Ovary (tissue), 7 donors: ENCODE measurements at regions not wholly inside any gene's neighbourhood (a gene's known extent, or its start where the extent isn't known, plus 50 kb on each side); places are given as distances from the start of the nearest gene placed in this dataset.

Experiments
- DNase-seq, 5 donors: peaks; one replicate each; pipeline ENCODE4 v3.0.0-alpha.2; 2019 to 2020
- H3K27ac ChIP-seq, 2 donors: fragments of 200-600 bp; one replicate each; pipeline versions ENCODE4 v1.5.1 to v1.8.0; 2019 to 2022
- H3K27me3 ChIP-seq: fragments of 200-600 bp; one replicate; pipeline ENCODE4 v1.8.0; 2022
- H3K36me3 ChIP-seq: fragments of 200-600 bp; sonication (generic); one replicate; pipeline ENCODE4 v1.5.1; 2019
- H3K4me1 ChIP-seq: one replicate; pipeline ENCODE4 v1.8.1; 2013; ENCODE audit warnings: mild to moderate bottlenecking, moderate library complexity; ENCODE audit not compliant: insufficient read depth
- H3K4me3 ChIP-seq: fragments of 200-600 bp; sonication (generic); one replicate; pipeline ENCODE4 v1.5.1; 2017
- H3K9me3 ChIP-seq, 2 donors: fragments of 200-600 bp in 1 of 2; sonication (generic) in 1 of 2; one replicate each; pipeline versions ENCODE4 v1.5.1 to v1.8.1; 2013 to 2019; ENCODE audit warnings: mild to moderate bottlenecking in 1 of 2, moderate library complexity in 1 of 2
- CTCF ChIP-seq, 3 donors: fragments of 450-650 bp in 2 of 3; fragments of 200-600 bp in 1 of 3; IDR thresholded peaks; one replicate each; pipeline versions ENCODE4 v1.5.1 to v1.8.0; 2016 to 2022; ENCODE audit warnings: antibody characterized with exemption in 3 of 3, mild to moderate bottlenecking in 1 of 3
- EP300 ChIP-seq: sonication (generic); formaldehyde crosslinking; IDR thresholded peaks from one replicate; pipeline ENCODE4 v1.6.1; 2017; ENCODE audit warnings: antibody characterized with exemption
- POLR2A ChIP-seq: fragments of 450-650 bp; IDR thresholded peaks from one replicate; pipeline ENCODE4 v1.6.1; 2017; ENCODE audit warnings: antibody characterized with exemption, mild to moderate bottlenecking, moderate library complexity
- WGBS, 3 donors: extraction: QIAGEN DNeasy Blood & Tissue Kit in 1 of 3; methylation state at CpG; one replicate each; pipeline versions ENCODE4 v1.1.5 to v1.1.7; 2013 to 2017; 5-methylcytosine and 5-hydroxymethylcytosine counted together
- intact Hi-C, 4 donors: fragments of 100-400 bp; cut with DNase I; formaldehyde crosslinking; loops; one replicate each; pipeline versions ENCODE4 v1.11.0 to v1.15.1; 2022 to 2023
- donor health status: DM: no; HTN: no; CAD: no; lungs with moderate emphysema.
- donor health status: DM: no; HTN: no; CAD: no.
- donor health status: Bipolar disorder and iron deficiency.
- donor health status: DM: no; HTN: no; CAD: no.
- donor health status: DM: yes; HTN: yes; CAD: no.

DNA sequence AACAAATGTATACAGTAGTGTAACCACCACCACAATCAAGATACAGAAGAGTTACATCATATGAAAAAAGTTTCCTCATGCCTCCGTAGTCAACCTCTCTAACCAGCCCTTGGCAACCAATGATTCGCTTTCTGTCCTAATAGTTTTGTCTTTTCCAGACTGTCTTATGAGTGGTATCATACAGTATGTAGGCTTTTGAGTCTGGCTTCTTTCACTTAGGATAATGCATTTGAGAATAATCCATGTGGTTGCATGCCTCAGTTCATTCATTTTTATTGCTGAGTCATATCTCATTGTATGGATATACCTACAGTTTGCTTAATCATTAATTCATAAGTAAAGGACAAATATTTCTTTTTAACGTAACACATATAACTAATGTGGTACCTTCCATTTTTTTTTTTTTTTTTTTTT lies 86.4 kb upstream of the RIPOR2 start:
- intact Hi-C loops: no loop called here
- no peak overlapping the region for H3K4me3 ChIP-seq
- no peak for TF ChIP-seq CTCF (IDR thresholded peaks at IDR 0.05)
- no peak for TF ChIP-seq POLR2A
- TF ChIP-seq EP300: no peak
- no peaks in the 10 kb centered on the region for H3K27me3 ChIP-seq
- 88 to 94% (median 93%) methylated on average over 3 of the region's 3 CpGs for WGBS, 3 donors
- no peaks in the 10 kb centered on the region for H3K36me3 ChIP-seq
- DNase-seq: no peak
- no peaks in the 10 kb centered on the region for H3K4me1 ChIP-seq
- no peaks in the 10 kb centered on the region for H3K9me3 ChIP-seq
- H3K27ac ChIP-seq: no peak overlapping the region

GRCh38 chr6:25023781-25024180 lies 88.0 kb upstream of the RIPOR2 start:
- H3K4me1 ChIP-seq: no peaks in the 10 kb centered on the region
- DNase-seq: no peak
- 96 to 97% (median 96%) methylated on average over 22 of the region's 22 CpGs for WGBS, 3 donors
- H3K4me3 ChIP-seq: no peak overlapping the region
- H3K27ac ChIP-seq: no peak overlapping the region
- TF ChIP-seq POLR2A (no peak), EP300 (no peak), CTCF (IDR thresholded peaks at IDR 0.05) (no peak)
- no peaks in the 10 kb centered on the region for H3K9me3 ChIP-seq
- H3K36me3 ChIP-seq: no peaks in the 10 kb centered on the region
- intact Hi-C loops: no loop called here
- no peaks in the 10 kb centered on the region for H3K27me3 ChIP-seq

- Histone ChIP-seq H3K4me3 (no peak overlapping the region), H3K36me3 (no peaks in the 10 kb centered on the region), H3K9me3 (no peaks in the 10 kb centered on the region), H3K27me3 (no peaks in the 10 kb centered on the region), H3K4me1 (no peaks in the 10 kb centered on the region), H3K27ac (no peak overlapping the region)
- no peak for TF ChIP-seq EP300
- no peak for TF ChIP-seq POLR2A
- intact Hi-C loops: no loop called here
- no peak for DNase-seq
- 77 to 99% (median 98%) methylated on average over 3 of the region's 3 CpGs for WGBS, 3 donors
Measured at GRCh38 chr6:25024821-25025220, 89.1 kb upstream of the RIPOR2 start.

DNA sequence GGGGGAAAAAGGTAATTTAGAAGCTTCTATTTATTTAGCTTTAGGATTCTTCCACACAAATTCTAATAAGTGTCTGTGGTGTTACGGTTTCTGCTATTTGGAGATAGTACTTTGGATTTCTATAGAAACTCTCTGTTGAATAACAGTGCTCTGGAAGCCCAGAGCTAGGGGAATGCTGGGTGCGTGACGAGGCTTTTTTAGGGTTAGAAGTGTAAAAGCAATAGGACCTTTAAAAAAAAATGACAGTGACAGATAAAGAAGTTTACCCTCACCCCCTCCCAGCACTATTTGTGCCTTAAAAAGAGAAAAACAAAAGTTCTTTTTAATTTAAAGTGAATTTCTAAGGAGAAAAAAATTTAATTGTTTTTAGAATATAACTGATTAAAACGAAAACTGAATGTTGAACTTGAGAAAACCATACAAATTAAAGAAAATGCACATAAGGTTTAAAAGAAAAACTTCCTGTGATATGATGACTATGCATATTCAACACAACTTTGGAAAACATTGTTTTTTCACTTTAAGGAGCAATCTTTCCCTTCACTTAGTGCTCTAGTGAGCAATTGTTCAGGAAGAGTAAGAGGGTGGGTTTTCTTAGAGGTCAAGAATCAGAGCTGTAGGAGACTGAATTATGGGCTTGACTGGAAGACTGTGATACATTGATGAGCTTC lies 89.6 kb upstream of the RIPOR2 start:
- Histone ChIP-seq H3K4me1 (no peaks in the 10 kb centered on the region), H3K36me3 (no peaks in the 10 kb centered on the region), H3K27me3 (no peaks in the 10 kb centered on the region), H3K9me3 (no peaks in the 10 kb centered on the region), H3K27ac (no peak overlapping the region), H3K4me3 (no peak overlapping the region)
- intact Hi-C loops: no loop called here
- TF ChIP-seq EP300 (no peak), CTCF (IDR thresholded peaks at IDR 0.05) (no peak), POLR2A (no peak)
- no peak for DNase-seq
- 77 to 80% (median 79%) methylated on average over 4 of the region's 4 CpGs for WGBS, 3 donors

- DNase-seq: no peak
- Histone ChIP-seq H3K36me3 (no peaks in the 10 kb centered on the region), H3K4me1 (no peaks in the 10 kb centered on the region), H3K4me3 (no peak overlapping the region), H3K27ac (no peak overlapping the region), H3K9me3 (no peaks in the 10 kb centered on the region), H3K27me3 (no peaks in the 10 kb centered on the region)
- intact Hi-C loops: no loop called here
- TF ChIP-seq CTCF (IDR thresholded peaks at IDR 0.05): no peak
- TF ChIP-seq EP300: no peak
- TF ChIP-seq POLR2A: no peak
- 51 to 59% (median 53%) methylated on average over 2 of the region's 2 CpGs for WGBS, 3 donors
Measured at GRCh38 chr6:25025919-25026301, 90.2 kb upstream of the RIPOR2 start.
